ENCODE measurements at regions not wholly inside any gene's neighbourhood (a gene's known extent, or its start where the extent isn't known, plus 50 kb on each side); places are given as distances from the start of the nearest gene placed in this dataset.

DNA sequence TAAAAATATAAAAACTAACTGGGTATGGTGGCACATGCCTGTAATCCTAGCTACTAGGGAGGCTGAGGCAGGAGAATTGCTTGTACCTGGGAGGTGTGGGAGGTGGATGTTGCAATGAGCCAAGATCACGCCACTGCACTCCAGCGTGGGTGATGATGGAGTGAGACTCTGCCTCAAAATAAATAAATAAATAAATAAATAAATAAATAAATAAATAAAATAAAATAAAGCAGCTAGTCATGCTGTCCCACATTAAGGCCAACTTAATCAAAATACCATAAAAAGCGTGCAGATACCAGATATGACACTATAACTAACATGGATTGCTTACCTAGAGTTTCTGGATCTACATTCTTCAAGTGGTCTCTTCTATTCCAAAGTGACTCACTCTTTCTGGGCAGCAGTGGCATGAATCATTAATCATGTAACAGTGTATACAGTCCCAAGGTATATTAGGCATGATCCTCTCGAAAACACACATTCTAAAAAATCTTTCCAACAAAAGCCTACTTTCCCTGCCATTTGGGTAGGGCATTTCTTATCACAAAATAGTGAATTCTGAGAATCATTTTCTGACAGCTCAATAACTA is 187.1 kb downstream of the ELAVL2 start:
- no peak overlapping the region for H3K27ac ChIP-seq
- no peak overlapping the region for H3K4me3 ChIP-seq
- TF ChIP-seq, protein P1, sequence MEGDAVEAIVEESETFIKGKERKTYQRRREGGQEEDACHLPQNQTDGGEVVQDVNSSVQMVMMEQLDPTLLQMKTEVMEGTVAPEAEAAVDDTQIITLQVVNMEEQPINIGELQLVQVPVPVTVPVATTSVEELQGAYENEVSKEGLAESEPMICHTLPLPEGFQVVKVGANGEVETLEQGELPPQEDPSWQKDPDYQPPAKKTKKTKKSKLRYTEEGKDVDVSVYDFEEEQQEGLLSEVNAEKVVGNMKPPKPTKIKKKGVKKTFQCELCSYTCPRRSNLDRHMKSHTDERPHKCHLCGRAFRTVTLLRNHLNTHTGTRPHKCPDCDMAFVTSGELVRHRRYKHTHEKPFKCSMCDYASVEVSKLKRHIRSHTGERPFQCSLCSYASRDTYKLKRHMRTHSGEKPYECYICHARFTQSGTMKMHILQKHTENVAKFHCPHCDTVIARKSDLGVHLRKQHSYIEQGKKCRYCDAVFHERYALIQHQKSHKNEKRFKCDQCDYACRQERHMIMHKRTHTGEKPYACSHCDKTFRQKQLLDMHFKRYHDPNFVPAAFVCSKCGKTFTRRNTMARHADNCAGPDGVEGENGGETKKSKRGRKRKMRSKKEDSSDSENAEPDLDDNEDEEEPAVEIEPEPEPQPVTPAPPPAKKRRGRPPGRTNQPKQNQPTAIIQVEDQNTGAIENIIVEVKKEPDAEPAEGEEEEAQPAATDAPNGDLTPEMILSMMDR (IDR thresholded peaks at IDR 0.05) = no peak
- no peak for DNase-seq (ENCODE audit: low spot score)
